GM23338 (cell line): ENCODE measurements at regions not wholly inside any gene's neighbourhood (a gene's known extent, or its start where the extent isn't known, plus 50 kb on each side); places are given as distances from the start of the nearest gene placed in this dataset.

Experiments used
- ATAC-seq: fragments of 200-7000 bp; cut with Tn5 transposase; 3 replicates; pipeline ENCODE4 v1.9.1; 2020
- DNase-seq: peaks from one replicate; pipeline ENCODE4 v3.0.0-alpha.2; 2015; ENCODE audit warnings: low spot score
- H2AFZ ChIP-seq: fragments of 200-600 bp; sonication (generic); 2 replicates; pipeline ENCODE4 v1.8.0; 2016; ENCODE audit warnings: antibody characterized with exemption, mild to moderate bottlenecking, moderate library complexity
- H3F3A ChIP-seq: fragments of 200-600 bp; sonication (generic); replicated peaks from 2 replicates; pipeline ENCODE4 v1.8.0; 2017; ENCODE audit warnings: antibody characterized with exemption, mixed run types, low read depth
- H3K27ac ChIP-seq: fragments of 200-600 bp; sonication (generic); 2 replicates; pipeline ENCODE4 v1.6.1; 2016; ENCODE audit warnings: low read depth
- H3K27me3 ChIP-seq: fragments of 200-600 bp; sonication (generic); 2 replicates; pipeline ENCODE4 v1.8.0; 2016; ENCODE audit warnings: mild to moderate bottlenecking, mixed run types, moderate library complexity; ENCODE audit not compliant: insufficient read depth
- H3K36me3 ChIP-seq: fragments of 200-600 bp; sonication (generic); 2 replicates; pipeline ENCODE4 v1.8.0; 2016; ENCODE audit warnings: mild to moderate bottlenecking; ENCODE audit not compliant: insufficient read depth
- H3K4me1 ChIP-seq: fragments of 200-600 bp; sonication (generic); 2 replicates; pipeline ENCODE4 v1.8.0; 2016; ENCODE audit warnings: mild to moderate bottlenecking, moderate library complexity; ENCODE audit not compliant: insufficient read depth
- H3K4me2 ChIP-seq: fragments of 200-600 bp; sonication (generic); 2 replicates; pipeline ENCODE4 v1.7.1; 2017; ENCODE audit warnings: mixed run types
- H3K4me3 ChIP-seq: fragments of 200-600 bp; sonication (generic); 2 replicates; pipeline ENCODE4 v1.6.1; 2016; ENCODE audit warnings: mixed run types
- H3K79me2 ChIP-seq: fragments of 200-600 bp; sonication (generic); replicated peaks from 2 replicates; pipeline ENCODE4 v1.8.0; 2017; ENCODE audit warnings: mild to moderate bottlenecking; ENCODE audit not compliant: insufficient read depth
- H3K9me2 ChIP-seq: fragments of 200-600 bp; sonication (generic); 2 replicates; pipeline ENCODE4 v1.8.0; 2017; ENCODE audit not compliant: insufficient read depth
- H4K20me1 ChIP-seq: fragments of 200-600 bp; sonication (generic); replicated peaks from 2 replicates; pipeline ENCODE4 v1.8.0; 2017; ENCODE audit warnings: mild to moderate bottlenecking; ENCODE audit not compliant: insufficient read depth
- H3K27ac Mint-ChIP-seq: 2 replicates; pipeline ENCODE4 v1.8.0; 2020; ENCODE audit warnings: inconsistent platforms, mild to moderate bottlenecking, moderate library complexity, mixed read lengths
- H3K27me3 Mint-ChIP-seq: 3 replicates; pipeline ENCODE4 v1.8.0; 2022; ENCODE audit warnings: low read depth, mild to moderate bottlenecking, moderate library complexity, mixed read lengths, inconsistent platforms; ENCODE audit not compliant: insufficient read depth, poor library complexity
- H3K36me3 Mint-ChIP-seq: 3 replicates; pipeline ENCODE4 v1.8.0; 2021; ENCODE audit warnings: low read depth, mild to moderate bottlenecking, inconsistent platforms, moderate library complexity, mixed read lengths
- H3K4me1 Mint-ChIP-seq: 3 replicates; pipeline ENCODE4 v1.8.0; 2020; ENCODE audit warnings: mild to moderate bottlenecking, inconsistent platforms, mixed read lengths
- H3K4me3 Mint-ChIP-seq: 3 replicates; pipeline ENCODE4 v1.8.0; 2021; ENCODE audit warnings: moderate library complexity, mild to moderate bottlenecking, inconsistent platforms, mixed read lengths
- H3K9me3 Mint-ChIP-seq: 3 replicates; pipeline ENCODE4 v1.8.0; 2020; ENCODE audit warnings: moderate library complexity, mild to moderate bottlenecking, inconsistent platforms, mixed read lengths
- CREB1 ChIP-seq: fragments of 250-450 bp; sonication (Bioruptor Pico); IDR thresholded peaks from 2 replicates; pipeline ENCODE4 v1.5.0; 2020; ENCODE audit warnings: low read depth, mild to moderate bottlenecking, moderate library complexity
- ETS1 ChIP-seq: IDR thresholded peaks from 2 replicates; pipeline ENCODE4 v1.6.1; 2016; ENCODE audit warnings: antibody characterized with exemption
- EZH2 ChIP-seq: fragments of 200-600 bp; sonication (generic); IDR thresholded peaks from one replicate; pipeline ENCODE4 v1.8.0; 2017; ENCODE audit warnings: antibody characterized with exemption, mild to moderate bottlenecking, low read depth; ENCODE audit not compliant: unreplicated experiment
- EZH2phosphoT487 ChIP-seq: fragments of 200-600 bp; sonication (generic); IDR thresholded peaks from one replicate; pipeline ENCODE4 v1.8.1; 2018; ENCODE audit warnings: antibody characterized with exemption; ENCODE audit not compliant: unreplicated experiment
- JUNB ChIP-seq: IDR thresholded peaks from one replicate; pipeline ENCODE4 v1.6.1; 2016; ENCODE audit warnings: antibody characterized with exemption; ENCODE audit not compliant: unreplicated experiment
- NANOG ChIP-seq: IDR thresholded peaks from 2 replicates; pipeline ENCODE4 v1.6.1; 2016; ENCODE audit warnings: antibody characterized with exemption, borderline replicate concordance
- POLR2AphosphoS5 ChIP-seq: IDR thresholded peaks from 2 replicates; pipeline ENCODE4 v1.6.1; 2016; ENCODE audit warnings: antibody characterized with exemption, low read depth
- REST ChIP-seq: IDR thresholded peaks from one replicate; pipeline ENCODE4 v1.6.1; 2018; ENCODE audit warnings: antibody characterized with exemption; ENCODE audit not compliant: unreplicated experiment
- ZNF114 ChIP-seq: fragments of 250-450 bp; sonication (Bioruptor Pico); IDR thresholded peaks from 2 replicates; pipeline ENCODE4 v1.5.0; 2020; ENCODE audit warnings: mild to moderate bottlenecking, moderate library complexity
- ZNF462 ChIP-seq: fragments of 250-450 bp; sonication (Bioruptor Pico); IDR thresholded peaks from 2 replicates; pipeline ENCODE4 v1.5.0; 2020; ENCODE audit warnings: mild to moderate bottlenecking, moderate library complexity

GRCh38 chr15:69756440-69756839 lies 303.8 kb downstream of the RPLP1 start:
- Histone ChIP-seq H3K4me3 (no peak overlapping the region), H3K79me2 (no peaks in the 10 kb centered on the region), H3K36me3 (no peaks in the 10 kb centered on the region), H3K4me2 (no peak overlapping the region), H4K20me1 (no peaks in the 10 kb centered on the region), H3K4me1 (peaks cover 12% of the 10 kb centered on the region), H3K9me2 (no peaks in the 10 kb centered on the region), H3K27ac (no peak overlapping the region), H2AFZ (peak overlapping the region; percentile 94), H3F3A (no peaks in the 10 kb centered on the region), H3K27me3 (no peaks in the 10 kb centered on the region)
- peaks cover 4% of the 10 kb centered on the region; the same call in 2 of the 3 replicates for H3K9me3 Mint-ChIP-seq
- H3K27me3 Mint-ChIP-seq: no peaks in the 10 kb centered on the region
- no peak overlapping the region for H3K27ac Mint-ChIP-seq
- H3K4me3 Mint-ChIP-seq: no peak overlapping the region
- peaks cover 11% of the 10 kb centered on the region for H3K4me1 Mint-ChIP-seq
- DNase-seq: no peak
- H3K36me3 Mint-ChIP-seq: no peaks in the 10 kb centered on the region; the same call in 2 of the 3 replicates
- TF ChIP-seq REST: no peak
- TF ChIP-seq POLR2AphosphoS5: no peak
- no peak for TF ChIP-seq EZH2phosphoT487
- TF ChIP-seq CREB1 (CRISPR knock-in tag): no peak
- no peak for TF ChIP-seq EZH2
- TF ChIP-seq ETS1: no peak
- TF ChIP-seq NANOG: no peak
- no peak for TF ChIP-seq ZNF114 (CRISPR knock-in tag)
- no peak for ATAC-seq

- H3K9me3 Mint-ChIP-seq: peaks cover 4% of the 10 kb centered on the region; the same call in 2 of the 3 replicates
- Histone ChIP-seq H3K4me3 (no peak overlapping the region), H3K36me3 (no peaks in the 10 kb centered on the region), H2AFZ (no peak overlapping the region), H3K27ac (no peak overlapping the region), H3K4me2 (no peak overlapping the region), H3K79me2 (no peaks in the 10 kb centered on the region), H3F3A (no peaks in the 10 kb centered on the region), H3K27me3 (no peaks in the 10 kb centered on the region), H3K4me1 (peaks cover 12% of the 10 kb centered on the region), H3K9me2 (no peaks in the 10 kb centered on the region), H4K20me1 (no peaks in the 10 kb centered on the region)
- peaks cover 11% of the 10 kb centered on the region for H3K4me1 Mint-ChIP-seq
- no peaks in the 10 kb centered on the region for H3K27me3 Mint-ChIP-seq
- DNase-seq (no peak), ATAC-seq (no peak)
- no peaks in the 10 kb centered on the region; the same call in 2 of the 3 replicates for H3K36me3 Mint-ChIP-seq
- H3K4me3 Mint-ChIP-seq: no peak overlapping the region
- no peak overlapping the region for H3K27ac Mint-ChIP-seq
- TF ChIP-seq EZH2phosphoT487 (no peak), ZNF114 (CRISPR knock-in tag) (no peak), ZNF462 (CRISPR knock-in tag) (no peak), ETS1 (no peak), CREB1 (CRISPR knock-in tag) (no peak), EZH2 (no peak), JUNB (no peak)
These were observed 304.6 kb downstream of the RPLP1 start for GRCh38 chr15:69757186-69757585.
